OCI-LY7 (cell line): ENCODE measurements at regions not wholly inside any gene's neighbourhood (a gene's known extent, or its start where the extent isn't known, plus 50 kb on each side); places are given as distances from the start of the nearest gene placed in this dataset.

Source experiments
- EZH2phosphoT487 ChIP-seq: fragments of 200-600 bp; sonication (generic); IDR thresholded peaks from 2 replicates; pipeline ENCODE4 v1.6.1; 2018; ENCODE audit warnings: low read depth, borderline replicate concordance, mild to moderate bottlenecking, mixed run types, antibody characterized with exemption, low read length, moderate library complexity, mixed read lengths
- TF ChIP-seq, protein P1 (sequence below): fragments of 200-600 bp; sonication (generic); conservative IDR thresholded peaks from 2 replicates; pipeline ENCODE4 v1.5.1; 2014; ENCODE audit warnings: mild to moderate bottlenecking, antibody characterized with exemption, low read length, moderate library complexity, mixed read lengths

DNA sequence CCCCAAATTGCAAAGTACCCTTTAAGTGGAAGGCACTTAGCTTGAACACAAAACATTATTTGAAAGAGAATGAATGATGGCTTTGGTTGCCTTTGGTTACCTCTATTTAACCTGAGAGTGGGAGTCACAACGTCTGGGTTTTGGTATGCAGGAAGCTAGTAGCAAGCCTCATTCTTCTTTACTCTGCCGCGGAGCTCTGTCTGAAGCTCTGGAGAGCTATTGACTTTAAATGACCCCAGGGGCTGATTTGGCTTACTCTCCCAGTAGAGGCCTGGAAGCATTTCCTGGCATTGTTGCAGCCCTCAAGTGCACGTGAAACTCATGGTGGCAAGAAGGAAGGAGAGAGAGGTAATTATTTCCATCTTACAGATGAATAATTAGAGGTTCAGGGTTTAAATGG is 81.8 kb upstream of the MAGEA4 start:
- TF ChIP-seq, protein P1, sequence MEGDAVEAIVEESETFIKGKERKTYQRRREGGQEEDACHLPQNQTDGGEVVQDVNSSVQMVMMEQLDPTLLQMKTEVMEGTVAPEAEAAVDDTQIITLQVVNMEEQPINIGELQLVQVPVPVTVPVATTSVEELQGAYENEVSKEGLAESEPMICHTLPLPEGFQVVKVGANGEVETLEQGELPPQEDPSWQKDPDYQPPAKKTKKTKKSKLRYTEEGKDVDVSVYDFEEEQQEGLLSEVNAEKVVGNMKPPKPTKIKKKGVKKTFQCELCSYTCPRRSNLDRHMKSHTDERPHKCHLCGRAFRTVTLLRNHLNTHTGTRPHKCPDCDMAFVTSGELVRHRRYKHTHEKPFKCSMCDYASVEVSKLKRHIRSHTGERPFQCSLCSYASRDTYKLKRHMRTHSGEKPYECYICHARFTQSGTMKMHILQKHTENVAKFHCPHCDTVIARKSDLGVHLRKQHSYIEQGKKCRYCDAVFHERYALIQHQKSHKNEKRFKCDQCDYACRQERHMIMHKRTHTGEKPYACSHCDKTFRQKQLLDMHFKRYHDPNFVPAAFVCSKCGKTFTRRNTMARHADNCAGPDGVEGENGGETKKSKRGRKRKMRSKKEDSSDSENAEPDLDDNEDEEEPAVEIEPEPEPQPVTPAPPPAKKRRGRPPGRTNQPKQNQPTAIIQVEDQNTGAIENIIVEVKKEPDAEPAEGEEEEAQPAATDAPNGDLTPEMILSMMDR, result no peak
- no peak for TF ChIP-seq EZH2phosphoT487
